GM19438 (cell line): ENCODE measurements at regions not wholly inside any gene's neighbourhood (a gene's known extent, or its start where the extent isn't known, plus 50 kb on each side); places are given as distances from the start of the nearest gene placed in this dataset.
A peak's percentile ranks its signal among the peaks of the same experiment; 100 is the strongest.

Experiments
- ATAC-seq: cut with Tn5 transposase; IDR thresholded peaks from one replicate; pipeline ENCODE4 v1.9.1; 2021; ENCODE audit warnings: low read depth; ENCODE audit not compliant: unreplicated experiment

- ATAC-seq = no peak
Measured at GRCh38 chr11:110951037-110951949, 239.1 kb upstream of the ARHGAP20 start.

- no peak for ATAC-seq
Measured at GRCh38 chr11:110948112-110948511, 235.9 kb upstream of the ARHGAP20 start.

- ATAC-seq = no peak
Measured at GRCh38 chr11:110947096-110947495, 234.9 kb upstream of the ARHGAP20 start.

- ATAC-seq = no peak
Measured at GRCh38 chr11:110939471-110939870, 227.2 kb upstream of the ARHGAP20 start.

- ATAC-seq = no peak
Measured at GRCh38 chr11:110935018-110935640, 222.9 kb upstream of the ARHGAP20 start.

GRCh38 chr11:110929129-110929528 is 216.9 kb upstream of the ARHGAP20 start:
- no peak for ATAC-seq

GRCh38 chr11:110928391-110928790 is 216.2 kb upstream of the ARHGAP20 start:
- no peak for ATAC-seq

- ATAC-seq = no peak
Measured at GRCh38 chr11:110921742-110922521, 209.7 kb upstream of the ARHGAP20 start.

GRCh38 chr11:110919241-110919922 is 207.1 kb upstream of the ARHGAP20 start:
- peak; percentile 81 for ATAC-seq

- ATAC-seq = no peak
Measured at GRCh38 chr11:110918351-110918750, 206.1 kb upstream of the ARHGAP20 start.

- ATAC-seq = no peak
Measured at GRCh38 chr11:110912437-110912836, 200.2 kb upstream of the ARHGAP20 start.

GRCh38 chr11:110910384-110910783 is 198.1 kb upstream of the ARHGAP20 start:
- no peak for ATAC-seq

- ATAC-seq = no peak
Measured at GRCh38 chr11:110909336-110909735, 197.1 kb upstream of the ARHGAP20 start.

GRCh38 chr11:110908401-110909105 is 196.3 kb upstream of the ARHGAP20 start:
- ATAC-seq = no peak

GRCh38 chr11:110907629-110908028 is 195.4 kb upstream of the ARHGAP20 start:
- ATAC-seq = peak; percentile 79

- no peak for ATAC-seq
Measured at GRCh38 chr11:110903830-110904229, 191.6 kb upstream of the ARHGAP20 start.

- no peak for ATAC-seq
Measured at GRCh38 chr11:110903378-110903777, 191.1 kb upstream of the ARHGAP20 start.

- ATAC-seq = no peak
Measured at GRCh38 chr11:110901441-110901840, 189.2 kb upstream of the ARHGAP20 start.

- no peak for ATAC-seq
Measured at GRCh38 chr11:110900426-110900825, 188.2 kb upstream of the ARHGAP20 start.

GRCh38 chr11:110897035-110897434 is 184.8 kb upstream of the ARHGAP20 start:
- ATAC-seq = no peak
